ACC112 (cell line): ENCODE measurements at regions not wholly inside any gene's neighbourhood (a gene's known extent, or its start where the extent isn't known, plus 50 kb on each side); places are given as distances from the start of the nearest gene placed in this dataset.

ENCODE experiments used
- H2AFZ ChIP-seq: fragments of 200-600 bp; sonication (generic); one replicate; pipeline ENCODE4 v1.6.0; 2017; ENCODE audit warnings: antibody characterized with exemption, low read length; ENCODE audit not compliant: unreplicated experiment
- H3K27ac ChIP-seq: fragments of 200-600 bp; sonication (generic); 2 replicates; pipeline ENCODE4 v1.5.1; 2014; ENCODE audit warnings: low read depth, mild to moderate bottlenecking, antibody characterized with exemption, low read length, moderate library complexity
- H3K27me3 ChIP-seq: fragments of 200-600 bp; sonication (generic); 2 replicates; pipeline ENCODE4 v1.6.1; 2014; ENCODE audit warnings: mild to moderate bottlenecking, antibody characterized with exemption, low read length, moderate library complexity, mixed read lengths; ENCODE audit not compliant: insufficient read depth
- H3K36me3 ChIP-seq: fragments of 200-600 bp; sonication (generic); 2 replicates; pipeline ENCODE4 v1.6.1; 2016; ENCODE audit warnings: mild to moderate bottlenecking, antibody characterized with exemption, low read length, moderate library complexity, mixed read lengths; ENCODE audit not compliant: insufficient read depth
- H3K4me1 ChIP-seq: fragments of 200-600 bp; sonication (generic); one replicate; pipeline ENCODE4 v1.6.1; 2016; ENCODE audit warnings: low read length, mixed read lengths; ENCODE audit not compliant: insufficient read depth, unreplicated experiment, control insufficient read depth
- H3K4me3 ChIP-seq: fragments of 200-600 bp; sonication (generic); 2 replicates; pipeline ENCODE4 v1.5.1; 2014; ENCODE audit warnings: mild to moderate bottlenecking, low read depth, low read length
- H3K79me2 ChIP-seq: fragments of 200-600 bp; sonication (generic); one replicate; pipeline ENCODE4 v1.6.0; 2016; ENCODE audit warnings: low read length; ENCODE audit not compliant: control insufficient read depth, unreplicated experiment, insufficient read depth

GRCh38 chr2:7900593-7900992 is 781.3 kb upstream of the ID2 start:
- H3K36me3 ChIP-seq: no peaks in the 10 kb centered on the region
- no peak overlapping the region for H2AFZ ChIP-seq
- H3K4me3 ChIP-seq: no peak overlapping the region
- no peaks in the 10 kb centered on the region for H3K4me1 ChIP-seq
- H3K79me2 ChIP-seq: no peaks in the 10 kb centered on the region
- H3K27ac ChIP-seq: no peak overlapping the region
- H3K27me3 ChIP-seq: no peaks in the 10 kb centered on the region

GRCh38 chr2:7902251-7902765 is 779.5 kb upstream of the ID2 start:
- Histone ChIP-seq H3K27me3 (no peaks in the 10 kb centered on the region), H3K4me1 (no peaks in the 10 kb centered on the region), H3K27ac (no peak overlapping the region), H2AFZ (no peak overlapping the region), H3K36me3 (no peaks in the 10 kb centered on the region), H3K4me3 (no peak overlapping the region), H3K79me2 (no peaks in the 10 kb centered on the region)

- no peak overlapping the region for H3K4me3 ChIP-seq
- H3K4me1 ChIP-seq: no peaks in the 10 kb centered on the region
- H3K79me2 ChIP-seq: no peaks in the 10 kb centered on the region
- no peak overlapping the region for H3K27ac ChIP-seq
- H3K27me3 ChIP-seq: no peaks in the 10 kb centered on the region
- no peak overlapping the region for H2AFZ ChIP-seq
- no peaks in the 10 kb centered on the region for H3K36me3 ChIP-seq
Observed at GRCh38 chr2:7904319-7904718, 777.5 kb upstream of the ID2 start.

- Histone ChIP-seq H3K27ac (no peak overlapping the region), H3K27me3 (no peaks in the 10 kb centered on the region), H3K4me1 (no peaks in the 10 kb centered on the region), H3K36me3 (no peaks in the 10 kb centered on the region), H3K79me2 (no peaks in the 10 kb centered on the region), H2AFZ (no peak overlapping the region), H3K4me3 (no peak overlapping the region)
Observed at GRCh38 chr2:7905756-7906155, 776.1 kb upstream of the ID2 start.

- no peaks in the 10 kb centered on the region for H3K4me1 ChIP-seq
- H3K79me2 ChIP-seq: no peaks in the 10 kb centered on the region
- H3K4me3 ChIP-seq: no peak overlapping the region
- H3K27ac ChIP-seq: no peak overlapping the region
- H3K36me3 ChIP-seq: no peaks in the 10 kb centered on the region
- H2AFZ ChIP-seq: no peak overlapping the region
- H3K27me3 ChIP-seq: no peaks in the 10 kb centered on the region
Observed at GRCh38 chr2:7906431-7906830, 775.4 kb upstream of the ID2 start.

GRCh38 chr2:7907041-7907440 is 774.8 kb upstream of the ID2 start:
- Histone ChIP-seq H3K36me3 (no peaks in the 10 kb centered on the region), H3K79me2 (no peaks in the 10 kb centered on the region), H3K27ac (no peak overlapping the region), H2AFZ (no peak overlapping the region), H3K4me1 (no peaks in the 10 kb centered on the region), H3K4me3 (no peak overlapping the region), H3K27me3 (no peaks in the 10 kb centered on the region)

- peaks cover 4% of the 10 kb centered on the region for H3K4me1 ChIP-seq
- no peak overlapping the region for H3K4me3 ChIP-seq
- H3K36me3 ChIP-seq: no peaks in the 10 kb centered on the region
- H3K27me3 ChIP-seq: no peaks in the 10 kb centered on the region
- H2AFZ ChIP-seq: no peak overlapping the region
- no peak overlapping the region for H3K27ac ChIP-seq
- H3K79me2 ChIP-seq: no peaks in the 10 kb centered on the region
Observed at GRCh38 chr2:7910752-7911151, 771.1 kb upstream of the ID2 start.

GRCh38 chr2:7911196-7911595 is 770.7 kb upstream of the ID2 start:
- Histone ChIP-seq H3K27ac (no peak overlapping the region), H3K4me3 (no peak overlapping the region), H2AFZ (no peak overlapping the region), H3K4me1 (peaks cover 4% of the 10 kb centered on the region), H3K27me3 (no peaks in the 10 kb centered on the region), H3K36me3 (no peaks in the 10 kb centered on the region), H3K79me2 (no peaks in the 10 kb centered on the region)

GRCh38 chr2:7913974-7914373 is 767.9 kb upstream of the ID2 start:
- H3K36me3 ChIP-seq: no peaks in the 10 kb centered on the region
- H3K4me3 ChIP-seq: no peak overlapping the region
- peaks cover 4% of the 10 kb centered on the region for H3K4me1 ChIP-seq
- no peaks in the 10 kb centered on the region for H3K79me2 ChIP-seq
- no peak overlapping the region for H3K27ac ChIP-seq
- no peak overlapping the region for H2AFZ ChIP-seq
- H3K27me3 ChIP-seq: no peaks in the 10 kb centered on the region

GRCh38 chr2:7915302-7916091 is 766.4 kb upstream of the ID2 start:
- peaks cover 4% of the 10 kb centered on the region for H3K4me1 ChIP-seq
- no peaks in the 10 kb centered on the region for H3K79me2 ChIP-seq
- peak overlapping the region; percentile 98 for H2AFZ ChIP-seq
- H3K27ac ChIP-seq: no peak overlapping the region
- H3K36me3 ChIP-seq: no peaks in the 10 kb centered on the region
- no peaks in the 10 kb centered on the region for H3K27me3 ChIP-seq
- peak overlapping the region; percentile 66 for H3K4me3 ChIP-seq

GRCh38 chr2:7916670-7917069 is 765.2 kb upstream of the ID2 start:
- Histone ChIP-seq H3K4me3 (no peak overlapping the region), H3K79me2 (no peaks in the 10 kb centered on the region), H3K27me3 (no peaks in the 10 kb centered on the region), H3K36me3 (no peaks in the 10 kb centered on the region), H3K27ac (no peak overlapping the region), H2AFZ (no peak overlapping the region), H3K4me1 (peaks cover 4% of the 10 kb centered on the region)
